HepG2 (cell line): ENCODE measurements at regions not wholly inside any gene's neighbourhood (a gene's known extent, or its start where the extent isn't known, plus 50 kb on each side); places are given as distances from the start of the nearest gene placed in this dataset.
A peak's percentile ranks its signal among the peaks of the same experiment; 100 is the strongest.

ENCODE experiments used
- ATAC-seq: fragments of 200-7000 bp; cut with Tn5 transposase; 3 replicates; pipeline ENCODE4 v1.9.1; 2020; ENCODE audit warnings: mild to moderate bottlenecking, moderate library complexity
- BruUV-seq: library from RNA; stranded (reverse); fragments of 400-500 nt; replicated peaks from 2 replicates; lab custom pipeline; 2021; lab: Mats Ljungman, UMichigan
- CTCF ChIA-PET: fragments of 300-600 bp; formaldehyde crosslinking; extraction: SDS; loops from one replicate; lab custom pipeline; 2021; ENCODE audit warnings: low total read pairs, inconsistent platforms, low intra/inter-chr PET ratio; lab: Yijun Ruan, JAX
- POLR2A ChIA-PET: fragments of 350-600 bp; sonication (Branson Sonifier 250); formaldehyde crosslinking; loops from one replicate; lab custom pipeline; 2020; ENCODE audit warnings: antibody characterized with exemption, inconsistent platforms; lab: Yijun Ruan, JAX
- DNase-seq: peaks from one replicate; pipeline ENCODE4 v3.0.0-alpha.2; 2015; ENCODE audit warnings: low spot score
- FAIRE-seq: peaks from 3 replicates; lab custom pipeline; 2011; peaks lifted over from hg19 to GRCh38; lab: Jason Lieb, UNC
- H2AFZ ChIP-seq: one replicate; pipeline ENCODE4 v1.6.1; 2011; ENCODE audit warnings: low read length, inconsistent platforms
- H3K27ac ChIP-seq: fragments of 300-600 bp; 3 replicates; pipeline ENCODE4 v1.8.0; 2011; ENCODE audit warnings: mixed run types, mild to moderate bottlenecking, mixed read lengths, low read length, inconsistent platforms; ENCODE audit not compliant: insufficient read depth; ENCODE audit errors: extremely low read length
- H3K27me3 ChIP-seq, 2 experiments: fragments of 200-600 bp in 1 of 2; 2 replicates in 1 of 2; 3 replicates in 1 of 2; pipeline versions ENCODE4 v1.6.0 to v1.8.0; 2011; ENCODE audit warnings: low read length in 2 of 2, mild to moderate bottlenecking in 2 of 2, moderate library complexity in 2 of 2, inconsistent platforms in 1 of 2; ENCODE audit not compliant: insufficient read depth in 2 of 2, control insufficient read depth in 1 of 2
- H3K36me3 ChIP-seq, 2 experiments: fragments of 200-600 bp in 1 of 2; replicated peaks in 1 of 2; 2 replicates in 1 of 2; 3 replicates in 1 of 2; pipeline versions ENCODE4 v1.5.1 to v1.8.0; 2011; ENCODE audit warnings: low read length in 2 of 2, inconsistent platforms in 1 of 2; ENCODE audit not compliant: insufficient read depth in 2 of 2, control insufficient read depth in 1 of 2
- H3K4me1 ChIP-seq: 2 replicates; pipeline ENCODE4 v1.5.1; 2012; ENCODE audit warnings: low read length, inconsistent platforms; ENCODE audit not compliant: insufficient read depth
- H3K4me2 ChIP-seq: 2 replicates; pipeline ENCODE4 v1.6.0; 2011; ENCODE audit warnings: low read depth, low read length, inconsistent platforms
- H3K4me3 ChIP-seq, 3 experiments: fragments of 200-600 bp in 1 of 3; sonication (generic), shearing (Covaris generic) in 1 of 3; replicated peaks in 1 of 3; 2 replicates each; pipeline ENCODE4 v1.5.1; 2011 to 2016; ENCODE audit warnings: low read length in 3 of 3, inconsistent platforms in 2 of 3, low read depth in 2 of 3, mild to moderate bottlenecking in 2 of 3, control low read depth in 1 of 3, mixed read lengths in 1 of 3; ENCODE audit not compliant: insufficient read depth in 1 of 3
- H3K79me2 ChIP-seq: one replicate; pipeline ENCODE4 v1.6.1; 2011; ENCODE audit warnings: low read length, inconsistent platforms; ENCODE audit not compliant: insufficient read depth
- H3K9ac ChIP-seq: 2 replicates; pipeline ENCODE4 v1.6.0; 2011; ENCODE audit warnings: mild to moderate bottlenecking, low read depth, low read length, inconsistent platforms; ENCODE audit not compliant: insufficient read depth
- H3K9me3 ChIP-seq: 2 replicates; pipeline ENCODE4 v1.5.1; 2012; ENCODE audit warnings: mild to moderate bottlenecking, low read length
- H4K20me1 ChIP-seq: 2 replicates; pipeline ENCODE4 v1.6.0; 2011; ENCODE audit warnings: inconsistent platforms, mild to moderate bottlenecking, low read length, moderate library complexity; ENCODE audit not compliant: insufficient read depth
- MYC ChIP-seq: sonication (generic); formaldehyde crosslinking; IDR thresholded peaks from 2 replicates; pipeline ENCODE4 v1.9.0; 2021; ENCODE audit warnings: missing genetic modification reagents, borderline replicate concordance
- NFYC ChIP-seq: IDR thresholded peaks from 2 replicates; pipeline ENCODE4 v1.6.1; 2016; ENCODE audit warnings: missing genetic modification reagents, missing compliant biosample characterization
- PTBP1 ChIP-seq: fragments of 200-400 bp; formaldehyde crosslinking; IDR thresholded peaks from 2 replicates; pipeline ENCODE4 v1.6.1; 2018; ENCODE audit warnings: low read length, low read depth; ENCODE audit not compliant: poor library complexity, severe bottlenecking
- SKIL ChIP-seq: sonication (generic); formaldehyde crosslinking; IDR thresholded peaks from 2 replicates; pipeline ENCODE4 v1.8.0; 2022; ENCODE audit warnings: missing genetic modification reagents, mild to moderate bottlenecking, moderate library complexity, borderline replicate concordance
- THAP8 ChIP-seq: sonication (generic); formaldehyde crosslinking; IDR thresholded peaks from 2 replicates; pipeline ENCODE4 v1.5.1; 2020; ENCODE audit warnings: missing genetic modification reagents, mild to moderate bottlenecking, borderline replicate concordance
- WIZ ChIP-seq: sonication (generic); formaldehyde crosslinking; IDR thresholded peaks from 2 replicates; pipeline ENCODE4 v1.5.1; 2020; ENCODE audit warnings: mild to moderate bottlenecking, missing genetic modification reagents
- ZBTB1 ChIP-seq: sonication (generic); formaldehyde crosslinking; IDR thresholded peaks from 2 replicates; pipeline ENCODE4 v1.4.0; 2020; ENCODE audit warnings: missing genetic modification reagents, borderline replicate concordance
- ZBTB10 ChIP-seq: sonication (generic); formaldehyde crosslinking; IDR thresholded peaks from 2 replicates; pipeline ENCODE4 v1.4.0; 2020; ENCODE audit warnings: missing genetic modification reagents, borderline replicate concordance
- ZNF274 ChIP-seq: sonication (generic); formaldehyde crosslinking; IDR thresholded peaks from 2 replicates; pipeline ENCODE4 v1.5.1; 2020; ENCODE audit warnings: mild to moderate bottlenecking, missing genetic modification reagents
- ZNF451 ChIP-seq: sonication (generic); formaldehyde crosslinking; IDR thresholded peaks from 2 replicates; pipeline ENCODE4 v1.5.0; 2020; ENCODE audit warnings: mild to moderate bottlenecking, missing genetic modification reagents
- ZNF549 ChIP-seq: sonication (generic); formaldehyde crosslinking; IDR thresholded peaks from 2 replicates; pipeline ENCODE4 v1.5.0; 2020; ENCODE audit warnings: missing genetic modification reagents
- ZNF879 ChIP-seq: sonication (generic); formaldehyde crosslinking; IDR thresholded peaks from 2 replicates; pipeline ENCODE4 v1.8.1; 2023; ENCODE audit warnings: missing genetic modification reagents
- WGBS: methylation state at CpG from one replicate; pipeline ENCODE4 v1.1.6; 2017; ENCODE audit warnings: low lambda C conversion rate; 5-methylcytosine and 5-hydroxymethylcytosine counted together
- in situ Hi-C: cut with HindIII; loops from 2 replicates; pipeline ENCODE4 v1.10.0; 2017; ENCODE audit warnings: low pct_unique_long_range_greater_than_20kb; ENCODE audit not compliant: extremely low pct_ligation_motif_present
- intact Hi-C: fragments of 100-400 bp; cut with micrococcal nuclease; formaldehyde crosslinking; loops from one replicate; pipeline ENCODE4 v1.10.0; 2022; ENCODE audit not compliant: unreplicated experiment

- H3K27ac ChIP-seq, result no peak overlapping the region
- ChIA-PET POLR2A (no interaction called here), CTCF (interaction anchor here (1.2 to 1.6 kb wide), 2 partner anchors 820 to 1001 kb away, joined by 4 to 6 read pairs; no protein-coding TSS in a partner anchor)
- no TSS peak for BruUV-seq
- H3K9me3 ChIP-seq, result no peaks in the 10 kb centered on the region
- WGBS, result 43% methylated on average over 2 of the region's 2 CpGs
- no peaks in the 10 kb centered on the region for H3K36me3 ChIP-seq
- FAIRE-seq (no peak), DNase-seq (no peak), ATAC-seq (no peak)
- H3K79me2 ChIP-seq, result no peaks in the 10 kb centered on the region
- H4K20me1 ChIP-seq, result no peaks in the 10 kb centered on the region
- intact Hi-C loops, result loop anchor here (1.0 to 10.0 kb wide), 4 partner anchors 141 to 999 kb away; no protein-coding TSS in a partner anchor
- H3K4me1 ChIP-seq, result no peaks in the 10 kb centered on the region
- no peak overlapping the region for H3K4me3 ChIP-seq
- 0 out of 5 replicates have a peak, but pooled peaks cover 0 to 2% of the 10 kb centered on the region in 2 experiments for H3K27me3 ChIP-seq
- no peak overlapping the region for H3K9ac ChIP-seq
- no peak overlapping the region for H2AFZ ChIP-seq
- no peak for TF ChIP-seq NFYC (CRISPR knock-in tag)
- no peak for TF ChIP-seq ZNF274 (CRISPR knock-in tag)
- TF ChIP-seq, all 625 proteins: peak for 0
- in situ Hi-C loops, result loop anchor here (25.0 kb wide), 1 partner anchor 816 kb away; no protein-coding TSS in a partner anchor
- H3K4me2 ChIP-seq, result no peak overlapping the region
Observed at GRCh38 chr4:146095860-146096259, 79.7 kb upstream of the LSM6 start.

- ChIA-PET CTCF (interaction anchor here (1.2 to 1.6 kb wide), 2 partner anchors 821 to 1002 kb away, joined by 4 to 6 read pairs; no protein-coding TSS in a partner anchor), POLR2A (no interaction called here)
- BruUV-seq, result no TSS peak
- no peaks in the 10 kb centered on the region for H3K4me1 ChIP-seq
- intact Hi-C loops (loop anchor here (1.0 to 10.0 kb wide), 4 partner anchors 142 to 1000 kb away; no protein-coding TSS in a partner anchor), in situ Hi-C loops (loop anchor here (25.0 kb wide), 1 partner anchor 817 kb away; no protein-coding TSS in a partner anchor)
- H3K9me3 ChIP-seq, result no peaks in the 10 kb centered on the region
- no peak for ATAC-seq
- H3K4me2 ChIP-seq, result no peak overlapping the region
- H3K27ac ChIP-seq, result no peak overlapping the region
- 0 out of 5 replicates have a peak, but pooled peaks cover 0 to 2% of the 10 kb centered on the region in 2 experiments for H3K27me3 ChIP-seq
- peak; percentile 80 for FAIRE-seq
- no peak overlapping the region for H3K4me3 ChIP-seq
- H3K79me2 ChIP-seq, result no peaks in the 10 kb centered on the region
- 44% methylated on average over 4 of the region's 4 CpGs for WGBS
- no peak overlapping the region for H3K9ac ChIP-seq
- H3K36me3 ChIP-seq, result no peaks in the 10 kb centered on the region
- H4K20me1 ChIP-seq, result no peaks in the 10 kb centered on the region
- no peak overlapping the region for H2AFZ ChIP-seq
- peak; percentile 32 for DNase-seq
- TF ChIP-seq THAP8 (CRISPR knock-in tag), result no peak
- TF ChIP-seq ZNF879 (CRISPR knock-in tag), result no peak
- TF ChIP-seq ZNF451 (CRISPR knock-in tag), result no peak
- no peak for TF ChIP-seq PTBP1
- no peak for TF ChIP-seq SKIL
- TF ChIP-seq ZNF549 (CRISPR knock-in tag), result no peak
- no peak for TF ChIP-seq WIZ (CRISPR knock-in tag)
- TF ChIP-seq ZBTB1 (CRISPR knock-in tag), result no peak
- TF ChIP-seq ZBTB10, result no peak
- TF ChIP-seq MYC (CRISPR knock-in tag), result no peak
Observed at GRCh38 chr4:146095091-146095690, 80.3 kb upstream of the LSM6 start.
